Ovary (tissue), 3 donors: ENCODE measurements at regions not wholly inside any gene's neighbourhood (a gene's known extent, or its start where the extent isn't known, plus 50 kb on each side); places are given as distances from the start of the nearest gene placed in this dataset.

Source experiments
- CTCF ChIP-seq, 3 donors: fragments of 450-650 bp in 2 of 3; fragments of 200-600 bp in 1 of 3; IDR thresholded peaks; one replicate each; pipeline versions ENCODE4 v1.5.1 to v1.8.0; 2016 to 2022; ENCODE audit warnings: antibody characterized with exemption in 3 of 3, mild to moderate bottlenecking in 1 of 3
- POLR2A ChIP-seq: fragments of 450-650 bp; IDR thresholded peaks from one replicate; pipeline ENCODE4 v1.6.1; 2017; ENCODE audit warnings: antibody characterized with exemption, mild to moderate bottlenecking, moderate library complexity
- donor health status: DM: no; HTN: no; CAD: no.

- TF ChIP-seq CTCF (IDR thresholded peaks at IDR 0.05) (no peak), POLR2A (no peak)
Observed at GRCh38 chrX:95218976-95219375, 1465.7 kb upstream of the DIAPH2 start.
